Stimulated activated effector memory CD8-positive, alpha-beta T cell treated with anti-CD3 and anti-CD28 coated beads, Interleukin-12 subunit alpha, Interleukin-12 subunit beta, amount 100 ng/mL, for 72 hours (primary cell): ENCODE measurements at regions not wholly inside any gene's neighbourhood (a gene's known extent, or its start where the extent isn't known, plus 50 kb on each side); places are given as distances from the start of the nearest gene placed in this dataset.
"Not testable (repeated sequence)": the region's sequence is repeated elsewhere in the genome, so short reads cannot be mapped to it uniquely, and the experiment has no call there.

ENCODE experiments used
- ATAC-seq: fragments of 150-1000 bp; cut with Tn5 transposase; 2 replicates; pipeline ENCODE4 v1.10.0; 2021
- DNase-seq, 2 donors: peaks; one replicate each; pipeline ENCODE4 v3.0.0; 2021 to 2022; ENCODE audit warnings: low spot score in 2 of 2
- H3K27ac Mint-ChIP-seq: one replicate; pipeline ENCODE4 v1.8.0; 2022; ENCODE audit warnings: mild to moderate bottlenecking, mixed read lengths
- H3K36me3 Mint-ChIP-seq: one replicate; pipeline ENCODE4 v1.8.0; 2022; ENCODE audit warnings: mild to moderate bottlenecking, mixed read lengths
- H3K4me1 Mint-ChIP-seq: one replicate; pipeline ENCODE4 v1.8.0; 2022; ENCODE audit warnings: mixed read lengths
- H3K4me3 Mint-ChIP-seq: one replicate; pipeline ENCODE4 v1.8.0; 2022; ENCODE audit warnings: mild to moderate bottlenecking, mixed read lengths
- H3K9me3 Mint-ChIP-seq: one replicate; pipeline ENCODE4 v1.8.0; 2022; ENCODE audit warnings: mixed read lengths

DNA sequence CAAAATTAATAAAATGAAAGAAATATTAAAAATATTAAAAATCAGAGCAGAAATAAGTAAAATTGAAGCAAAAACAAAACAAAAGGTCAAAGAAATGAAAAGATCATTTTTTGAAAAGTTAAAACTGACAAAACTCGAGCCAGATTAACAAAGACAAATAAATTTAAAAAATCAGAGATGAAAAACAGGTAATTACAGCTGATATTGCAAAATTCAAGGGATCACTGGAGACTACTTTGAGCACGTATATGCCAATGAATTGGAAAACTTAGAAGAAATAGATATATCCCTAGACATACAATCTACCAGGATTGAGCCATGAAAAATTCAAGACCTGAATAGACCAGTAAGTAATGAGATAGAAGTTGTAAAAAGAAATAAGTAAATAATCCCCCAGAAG lies 446.2 kb upstream of the EYS start:
- no peak for ATAC-seq
- no peak overlapping the region for H3K4me3 Mint-ChIP-seq
- H3K4me1 Mint-ChIP-seq: no peaks in the 10 kb centered on the region
- no peak overlapping the region for H3K27ac Mint-ChIP-seq
- peaks cover 25% of the 10 kb centered on the region for H3K9me3 Mint-ChIP-seq
- DNase-seq: no peak
- H3K36me3 Mint-ChIP-seq: no peaks in the 10 kb centered on the region

DNA sequence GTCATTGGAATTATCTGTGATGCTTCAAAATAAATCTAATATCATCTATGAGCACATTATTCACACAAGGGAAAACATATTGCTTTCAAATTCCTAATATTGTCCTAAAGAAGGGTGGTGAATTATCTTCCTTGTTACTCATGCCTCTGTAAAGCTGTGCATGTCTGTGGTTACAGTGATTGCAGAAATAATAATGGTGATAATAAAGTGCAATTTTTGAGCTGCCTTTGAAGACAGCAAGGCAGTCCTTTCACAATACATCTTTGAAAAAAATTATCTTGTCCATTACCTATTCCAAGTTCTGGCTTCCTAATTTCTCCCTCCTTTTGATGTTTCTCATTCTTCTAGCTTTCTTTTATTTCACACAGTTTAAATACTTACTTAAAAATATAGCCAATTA lies 442.1 kb upstream of the EYS start:
- H3K27ac Mint-ChIP-seq: no peak overlapping the region
- ATAC-seq (no peak), DNase-seq (no peak)
- H3K9me3 Mint-ChIP-seq: peaks cover 28% of the 10 kb centered on the region
- no peak overlapping the region for H3K4me3 Mint-ChIP-seq
- H3K36me3 Mint-ChIP-seq: no peaks in the 10 kb centered on the region
- H3K4me1 Mint-ChIP-seq: no peaks in the 10 kb centered on the region

DNA sequence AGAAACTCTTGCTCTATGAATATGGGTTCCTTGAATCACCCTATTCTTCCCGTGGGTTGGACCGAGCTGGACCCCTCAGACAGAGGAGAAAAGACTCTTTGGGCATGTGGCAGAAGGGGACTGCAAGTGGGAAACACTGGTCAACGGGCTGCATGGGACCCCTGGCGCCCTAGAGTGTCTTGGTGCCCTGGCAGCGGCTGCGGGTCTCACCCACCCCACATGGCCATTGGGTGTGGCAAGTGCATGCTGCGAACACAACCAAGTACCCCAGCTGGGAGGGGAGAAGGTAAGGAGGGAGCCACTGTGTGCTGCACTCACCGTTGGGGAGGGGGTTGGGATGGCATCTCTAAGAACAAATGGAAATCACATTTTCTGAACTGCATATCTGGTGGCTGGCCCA lies 438.8 kb upstream of the EYS start:
- H3K4me1 Mint-ChIP-seq: no peaks in the 10 kb centered on the region
- peaks cover 15% of the 10 kb centered on the region for H3K9me3 Mint-ChIP-seq
- ATAC-seq (no peak), DNase-seq (no peak)
- no peak overlapping the region for H3K27ac Mint-ChIP-seq
- H3K36me3 Mint-ChIP-seq: no peaks in the 10 kb centered on the region
- H3K4me3 Mint-ChIP-seq: no peak overlapping the region

DNA sequence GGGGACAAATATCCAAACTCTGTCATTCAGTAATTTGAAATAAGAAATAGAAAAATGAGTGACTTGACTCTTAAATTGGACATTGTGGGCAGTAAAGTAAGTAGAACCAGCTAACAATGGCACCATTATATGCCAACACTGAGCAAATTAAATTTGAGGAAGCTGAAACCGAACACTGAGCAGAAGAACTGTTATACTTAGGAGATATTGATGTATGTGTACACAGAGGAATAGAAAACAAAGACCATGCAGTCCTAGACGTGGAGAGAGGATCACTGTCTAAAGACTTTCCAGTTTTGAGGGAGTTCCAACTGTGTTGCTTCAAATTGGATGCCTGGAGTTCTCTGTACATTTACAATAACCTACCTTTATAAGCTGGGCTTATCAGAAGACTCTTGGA lies 427.0 kb upstream of the EYS start:
- Mint-ChIP-seq H3K4me3 (no peak overlapping the region), H3K9me3 (peaks cover 11% of the 10 kb centered on the region), H3K36me3 (no peaks in the 10 kb centered on the region), H3K4me1 (no peaks in the 10 kb centered on the region), H3K27ac (no peak overlapping the region)
- DNase-seq (no peak), ATAC-seq (no peak)

DNA sequence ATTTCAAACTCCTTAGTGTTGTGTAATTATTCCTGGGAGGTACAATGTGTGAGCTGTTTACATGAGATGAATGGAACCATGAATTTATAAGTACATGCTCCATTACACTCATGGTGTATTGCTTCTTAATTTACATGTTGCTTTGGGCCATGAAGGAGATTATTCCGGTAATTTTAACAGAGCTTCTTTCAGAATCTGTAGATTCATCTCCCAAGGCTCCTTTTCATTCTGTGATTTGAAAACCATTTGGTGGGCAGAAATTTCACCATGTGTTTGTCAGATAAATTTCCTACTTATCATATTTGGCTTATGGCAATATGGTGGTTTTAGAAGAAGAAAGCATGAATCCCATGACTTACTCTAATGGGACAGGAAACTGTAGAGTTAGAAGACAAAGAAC lies 421.6 kb upstream of the EYS start:
- ATAC-seq: no peak

DNA sequence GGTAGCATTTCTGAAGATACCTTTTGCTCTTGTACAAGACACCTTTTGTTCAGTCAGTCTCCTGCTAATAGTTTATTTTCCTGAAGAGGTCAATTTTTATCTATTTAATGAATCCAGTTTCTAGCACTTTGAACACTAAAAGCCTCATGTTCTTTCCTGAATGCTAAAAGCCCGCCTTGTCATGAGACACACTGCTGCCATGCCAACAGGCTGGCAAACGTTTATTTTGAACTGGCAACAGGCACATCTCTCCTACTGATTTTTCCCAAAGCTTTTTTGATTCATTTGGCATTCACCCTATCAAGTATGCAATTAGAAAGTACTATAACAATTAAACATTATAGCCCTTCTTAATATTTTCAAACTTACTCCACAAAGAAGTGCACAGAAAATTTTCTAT lies 421.2 kb upstream of the EYS start:
- Mint-ChIP-seq H3K4me3 (no peak overlapping the region), H3K36me3 (no peaks in the 10 kb centered on the region), H3K9me3 (peaks cover 9% of the 10 kb centered on the region), H3K4me1 (no peaks in the 10 kb centered on the region), H3K27ac (no peak overlapping the region)
- DNase-seq: no peak
- no peak for ATAC-seq

More for the DNA sequence above, 421.6 kb upstream of the EYS start:
- no peak for DNase-seq
- Mint-ChIP-seq H3K9me3 (peaks cover 11% of the 10 kb centered on the region), H3K4me1 (no peaks in the 10 kb centered on the region), H3K27ac (no peak overlapping the region), H3K36me3 (no peaks in the 10 kb centered on the region), H3K4me3 (no peak overlapping the region)

DNA sequence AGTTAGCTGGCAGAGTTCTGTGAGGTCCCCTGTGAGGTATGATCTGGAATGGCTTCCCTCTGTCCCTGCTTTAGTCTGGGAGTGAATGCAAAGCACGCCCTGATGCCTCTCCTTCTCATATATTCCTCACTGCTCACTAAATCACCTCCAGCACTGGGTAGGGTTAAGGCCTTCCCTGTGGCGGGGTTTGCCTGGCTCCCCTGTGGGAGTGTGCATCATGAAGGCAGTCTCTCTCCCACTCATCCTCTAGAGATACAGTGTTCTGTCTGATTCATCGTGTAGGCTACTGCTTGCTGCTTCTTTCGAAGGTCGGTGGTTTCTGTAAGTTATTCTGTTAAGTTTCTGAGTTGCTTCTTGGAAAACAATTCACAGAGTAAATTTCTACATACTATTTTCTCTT lies 420.0 kb upstream of the EYS start:
- Mint-ChIP-seq H3K4me1 (no peaks in the 10 kb centered on the region), H3K4me3 (no peak overlapping the region), H3K9me3 (peaks cover 10% of the 10 kb centered on the region), H3K27ac (no peak overlapping the region), H3K36me3 (no peaks in the 10 kb centered on the region)
- DNase-seq (no peak), ATAC-seq (no peak)

DNA sequence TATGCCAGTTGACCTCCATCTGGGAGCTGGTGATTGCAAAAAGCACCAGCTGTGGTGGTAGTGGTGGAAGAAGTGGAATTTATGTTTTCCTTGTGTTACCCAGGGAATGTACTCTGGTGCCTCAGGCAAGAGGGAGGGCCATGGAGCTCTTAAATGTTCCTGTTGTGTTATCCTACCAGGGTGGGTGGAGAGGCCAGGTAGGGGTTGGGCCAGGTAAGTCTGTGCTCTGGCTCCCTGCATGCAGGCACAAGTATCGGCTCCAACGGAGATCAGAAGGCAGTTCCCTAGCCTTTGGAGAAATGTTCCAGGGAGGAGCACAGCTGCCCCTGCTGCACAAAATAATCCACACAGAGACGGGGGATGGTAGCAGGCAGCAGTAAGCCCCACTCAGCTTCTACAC lies 419.3 kb upstream of the EYS start:
- Mint-ChIP-seq H3K4me3 (no peak overlapping the region), H3K4me1 (no peaks in the 10 kb centered on the region), H3K9me3 (peaks cover 10% of the 10 kb centered on the region), H3K36me3 (no peaks in the 10 kb centered on the region), H3K27ac (no peak overlapping the region)
- DNase-seq: no peak
- no peak for ATAC-seq

DNA sequence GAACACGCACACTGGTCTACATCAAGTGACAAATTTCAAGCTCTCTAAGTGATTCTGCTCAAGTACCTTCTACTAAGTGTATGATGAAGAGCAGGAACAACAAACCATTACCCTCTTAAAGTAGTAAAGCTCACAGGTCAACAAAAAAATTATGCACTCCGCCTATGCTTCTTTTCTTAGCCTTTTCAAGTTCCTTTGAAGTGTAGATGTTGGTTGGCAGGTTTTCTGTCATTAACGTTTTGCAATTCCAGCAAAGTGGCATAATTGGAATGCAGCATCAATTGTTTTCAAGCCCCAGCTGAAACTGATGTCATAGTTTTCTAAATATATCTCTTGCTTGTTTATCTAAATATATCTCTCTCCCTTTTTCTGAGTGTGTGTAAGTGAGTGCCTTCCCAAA lies 396.9 kb upstream of the EYS start:
- no peaks in the 10 kb centered on the region for H3K4me1 Mint-ChIP-seq
- H3K36me3 Mint-ChIP-seq: no peaks in the 10 kb centered on the region
- ATAC-seq: no peak

DNA sequence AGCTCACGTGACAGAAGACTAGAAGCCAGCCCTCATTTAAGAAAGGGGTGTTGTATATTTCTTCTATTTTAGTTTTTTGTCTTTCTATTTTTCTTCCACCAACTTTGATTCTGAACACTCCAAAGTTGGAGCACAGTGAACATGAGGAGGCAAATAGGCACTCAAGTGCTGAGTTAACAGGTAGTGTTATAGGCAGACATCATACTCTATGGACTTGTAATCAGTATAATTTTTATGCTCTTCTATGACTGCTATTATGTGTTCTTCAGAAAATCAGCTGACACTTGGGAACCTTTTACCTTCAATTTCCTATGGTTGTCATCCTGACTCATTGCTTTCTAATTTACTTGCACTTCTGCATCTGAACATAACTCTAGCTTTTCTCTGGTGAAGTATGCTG lies 396.3 kb upstream of the EYS start:
- Mint-ChIP-seq H3K27ac (no peak overlapping the region), H3K4me3 (no peak overlapping the region), H3K4me1 (no peaks in the 10 kb centered on the region), H3K36me3 (no peaks in the 10 kb centered on the region), H3K9me3 (peaks cover 26% of the 10 kb centered on the region)
- ATAC-seq (no peak), DNase-seq (no peak)

More for the DNA sequence above, 396.9 kb upstream of the EYS start:
- H3K27ac Mint-ChIP-seq: no peak overlapping the region
- H3K4me3 Mint-ChIP-seq: no peak overlapping the region
- peaks cover 28% of the 10 kb centered on the region for H3K9me3 Mint-ChIP-seq
- no peak for DNase-seq

DNA sequence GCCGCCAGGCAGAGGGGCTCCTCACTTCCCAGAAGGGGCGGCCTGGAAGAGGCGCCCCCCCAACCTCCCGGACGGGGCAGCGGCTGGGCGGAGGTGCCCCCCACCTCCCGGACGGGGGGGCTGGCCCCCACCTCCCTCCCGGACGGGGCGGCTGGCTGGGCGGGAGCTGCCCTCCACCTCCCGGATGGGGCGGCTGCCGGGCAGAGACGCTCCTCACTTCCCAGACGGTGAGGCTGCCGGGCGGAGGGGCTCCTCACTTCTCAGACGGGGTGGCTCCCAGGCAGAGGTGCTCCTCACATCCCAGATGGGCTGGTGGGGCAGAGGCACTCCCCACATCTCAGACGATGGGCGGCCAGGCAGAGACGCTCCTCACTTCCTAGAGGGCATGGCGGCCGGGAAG lies 389.7 kb upstream of the EYS start:
- Mint-ChIP-seq H3K36me3 (no peaks in the 10 kb centered on the region), H3K9me3 (peaks cover 14% of the 10 kb centered on the region), H3K4me3 (no peak overlapping the region), H3K27ac (no peak overlapping the region), H3K4me1 (no peaks in the 10 kb centered on the region)
- DNase-seq (no peak), ATAC-seq (no peak)

DNA sequence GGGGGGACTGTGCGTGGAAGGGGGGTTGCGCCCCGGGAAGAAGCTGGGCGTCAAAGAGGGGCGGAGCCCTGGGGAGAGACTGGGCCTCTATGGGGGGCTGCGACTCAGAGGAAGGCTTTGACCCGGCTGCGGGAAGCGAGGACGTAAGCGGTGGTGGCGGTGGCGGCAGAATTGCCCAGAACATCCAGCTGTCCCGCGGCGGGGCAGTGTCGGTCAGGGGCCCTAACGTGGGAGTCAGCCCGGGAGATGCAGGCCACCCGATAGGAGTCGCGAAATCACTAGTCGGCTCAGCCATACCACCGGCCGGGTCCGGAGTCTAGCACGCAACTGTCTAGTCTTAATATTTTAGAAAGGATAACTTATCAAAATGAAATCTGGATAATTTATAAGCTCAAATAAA lies 387.6 kb upstream of the EYS start:
- H3K4me1 Mint-ChIP-seq: no peaks in the 10 kb centered on the region
- H3K36me3 Mint-ChIP-seq: no peaks in the 10 kb centered on the region
- H3K27ac Mint-ChIP-seq: no peak overlapping the region
- peaks cover 8% of the 10 kb centered on the region for H3K9me3 Mint-ChIP-seq
- ATAC-seq: no peak
- H3K4me3 Mint-ChIP-seq: no peak overlapping the region
- DNase-seq: no peak

DNA sequence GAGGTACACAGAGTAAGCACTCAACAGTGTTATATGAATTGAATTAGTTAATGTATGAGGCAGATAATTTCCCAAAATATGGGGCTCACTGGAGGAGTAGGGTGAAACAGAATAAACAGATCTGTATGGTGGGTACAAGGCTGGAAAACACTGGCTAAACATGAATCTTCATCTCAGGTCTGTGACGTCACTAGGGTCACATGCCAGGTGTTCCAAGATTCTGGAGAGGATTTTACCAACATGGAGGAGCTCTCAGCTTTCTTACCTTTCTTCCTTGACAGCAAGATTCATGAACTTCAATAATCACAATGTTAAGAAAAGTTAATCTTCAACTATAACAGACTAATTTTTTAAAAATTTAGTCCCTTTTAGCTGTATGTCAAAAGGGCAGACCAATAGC lies 385.3 kb upstream of the EYS start:
- ATAC-seq, H3K27ac Mint-ChIP-seq, H3K36me3 Mint-ChIP-seq: not testable (repeated sequence)

DNA sequence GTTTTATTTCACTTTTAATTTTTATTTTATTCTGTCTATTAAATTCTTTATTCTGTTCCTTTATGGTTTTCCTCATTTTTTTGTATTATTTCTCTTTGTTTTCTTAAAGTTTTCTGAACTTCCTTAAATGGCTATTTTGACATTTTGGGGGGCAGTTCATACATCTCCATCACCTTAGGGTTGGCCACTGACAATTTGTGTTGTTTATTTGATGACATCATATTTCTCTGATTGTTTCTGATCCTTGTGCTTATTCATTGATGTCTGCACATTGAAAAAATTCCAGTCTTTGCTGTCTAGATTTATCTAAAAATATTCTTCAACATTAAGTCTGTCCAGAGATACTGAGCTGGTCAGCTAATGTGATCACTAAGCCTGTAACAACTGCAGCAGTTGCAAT lies 379.5 kb upstream of the EYS start:
- ATAC-seq (no peak), DNase-seq (no peak)
- Mint-ChIP-seq H3K4me3 (no peak overlapping the region), H3K4me1 (no peaks in the 10 kb centered on the region), H3K9me3 (peaks cover 22% of the 10 kb centered on the region), H3K36me3 (no peaks in the 10 kb centered on the region), H3K27ac (no peak overlapping the region)

More for the DNA sequence above, 385.3 kb upstream of the EYS start:
- H3K9me3 Mint-ChIP-seq: peaks cover 15% of the 10 kb centered on the region
- H3K4me3 Mint-ChIP-seq, DNase-seq, H3K4me1 Mint-ChIP-seq: not testable (repeated sequence)

DNA sequence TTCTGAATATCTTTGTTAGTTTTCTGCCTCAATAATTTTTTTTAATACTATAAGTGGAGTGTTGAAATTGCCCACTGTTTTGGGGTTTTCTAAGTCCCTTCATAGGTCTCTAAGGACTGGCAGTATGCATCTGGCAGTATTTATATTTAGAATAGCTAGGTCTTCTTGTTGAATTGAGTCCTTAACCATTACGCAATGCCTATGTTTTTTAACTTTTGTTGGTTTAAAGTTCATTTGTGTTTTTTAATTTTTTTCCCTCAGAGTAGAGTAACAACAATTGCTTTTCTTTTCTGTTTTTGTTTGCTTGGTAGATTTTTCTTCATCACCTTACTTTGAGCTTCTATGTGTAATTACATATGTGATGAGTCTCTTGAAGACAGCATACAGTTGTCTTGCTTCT lies 375.9 kb upstream of the EYS start:
- H3K36me3 Mint-ChIP-seq: no peaks in the 10 kb centered on the region
- H3K27ac Mint-ChIP-seq: no peak overlapping the region
- no peaks in the 10 kb centered on the region for H3K4me1 Mint-ChIP-seq
- DNase-seq: no peak
- H3K4me3 Mint-ChIP-seq: no peak overlapping the region
- H3K9me3 Mint-ChIP-seq: peaks cover 17% of the 10 kb centered on the region
- ATAC-seq: no peak

DNA sequence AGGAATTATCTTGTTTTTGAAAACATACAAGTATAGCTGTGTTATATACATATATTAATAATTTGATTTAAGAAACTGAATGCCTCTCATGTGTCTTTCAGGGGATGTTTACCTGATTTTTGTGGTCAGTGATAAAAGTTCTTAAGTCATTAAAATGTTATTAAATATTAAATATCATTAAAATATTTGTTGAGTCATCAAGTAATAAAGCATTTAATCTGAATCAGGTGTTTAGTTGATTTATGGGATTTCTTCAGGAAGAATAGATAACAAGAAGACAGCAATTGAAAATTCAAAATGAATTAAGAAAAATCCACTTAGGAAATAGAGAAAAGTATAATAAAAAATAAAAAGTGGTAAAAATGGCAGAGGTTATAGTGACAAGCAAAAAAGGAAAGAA lies 361.9 kb upstream of the EYS start:
- Mint-ChIP-seq H3K36me3 (no peaks in the 10 kb centered on the region), H3K9me3 (peaks cover 14% of the 10 kb centered on the region)

DNA sequence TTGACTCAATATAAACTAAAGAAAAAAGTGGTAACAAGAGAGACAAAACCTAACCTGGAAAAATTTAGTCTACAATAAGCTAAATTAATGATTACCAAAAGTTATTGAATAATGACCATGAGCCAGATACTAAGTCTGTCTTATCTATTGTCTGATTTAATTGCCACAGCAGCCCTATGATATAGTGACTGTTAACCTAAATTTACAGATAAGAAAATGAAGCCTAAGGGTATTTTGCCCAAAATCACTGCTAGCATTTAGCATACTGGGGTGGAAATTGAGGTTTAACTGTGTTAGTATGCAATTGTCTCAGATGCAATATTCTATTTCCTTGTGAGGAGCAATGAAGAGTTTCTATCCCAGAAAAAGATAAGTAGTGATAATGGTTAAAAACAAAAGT lies 361.0 kb upstream of the EYS start:
- Mint-ChIP-seq H3K4me1 (no peaks in the 10 kb centered on the region), H3K36me3 (no peaks in the 10 kb centered on the region), H3K9me3 (peaks cover 12% of the 10 kb centered on the region), H3K4me3 (no peak overlapping the region), H3K27ac (no peak overlapping the region)
- no peak for ATAC-seq
- DNase-seq: no peak

More for the DNA sequence above, 361.9 kb upstream of the EYS start:
- no peak for DNase-seq
- no peak overlapping the region for H3K4me3 Mint-ChIP-seq
- H3K4me1 Mint-ChIP-seq: no peaks in the 10 kb centered on the region
- ATAC-seq: no peak
- no peak overlapping the region for H3K27ac Mint-ChIP-seq
